MM.1S (cell line): ENCODE measurements at regions not wholly inside any gene's neighbourhood (a gene's known extent, or its start where the extent isn't known, plus 50 kb on each side); places are given as distances from the start of the nearest gene placed in this dataset.
A peak's percentile ranks its signal among the peaks of the same experiment; 100 is the strongest.

Experiments used
- DNase-seq: peaks from one replicate; pipeline ENCODE4 v3.0.0-alpha.2; 2015
- H2AFZ ChIP-seq: fragments of 300-600 bp; sonication (generic); 2 replicates; pipeline ENCODE4 v1.6.0; 2016; ENCODE audit warnings: antibody characterized with exemption, low read length
- H3F3A ChIP-seq: fragments of 300-600 bp; sonication (generic); 2 replicates; pipeline ENCODE4 v1.6.1; 2016; ENCODE audit warnings: mild to moderate bottlenecking, antibody characterized with exemption, low read length, moderate library complexity, mixed read lengths; ENCODE audit not compliant: insufficient read depth
- H3K27ac ChIP-seq: fragments of 300-600 bp; sonication (generic); 2 replicates; pipeline ENCODE4 v1.5.1; 2016; ENCODE audit warnings: mild to moderate bottlenecking, low read length
- H3K27me3 ChIP-seq: fragments of 300-600 bp; sonication (generic); replicated peaks from 2 replicates; pipeline ENCODE4 v1.6.0; 2016; ENCODE audit warnings: low read length; ENCODE audit not compliant: insufficient read depth
- H3K36me3 ChIP-seq: fragments of 300-600 bp; sonication (generic); replicated peaks from 2 replicates; pipeline ENCODE4 v1.6.1; 2016; ENCODE audit warnings: mild to moderate bottlenecking, low read length, mixed read lengths; ENCODE audit not compliant: insufficient read depth
- H3K4me1 ChIP-seq: fragments of 300-600 bp; sonication (generic); 2 replicates; pipeline ENCODE4 v1.6.1; 2016; ENCODE audit warnings: low read length, mixed read lengths
- H3K4me2 ChIP-seq: fragments of 300-600 bp; sonication (generic); 2 replicates; pipeline ENCODE4 v1.6.0; 2016; ENCODE audit warnings: low read depth, low read length
- H3K4me3 ChIP-seq: fragments of 300-600 bp; sonication (generic); 2 replicates; pipeline ENCODE4 v1.5.1; 2016; ENCODE audit warnings: low read length, mixed read lengths
- H3K79me2 ChIP-seq: fragments of 300-600 bp; sonication (generic); 2 replicates; pipeline ENCODE4 v1.6.1; 2016; ENCODE audit warnings: mixed run types, low read length, mixed read lengths
- H3K9ac ChIP-seq: fragments of 300-600 bp; sonication (generic); 2 replicates; pipeline ENCODE4 v1.6.1; 2016; ENCODE audit warnings: low read length, mixed read lengths
- H3K9me2 ChIP-seq: fragments of 300-600 bp; sonication (generic); replicated peaks from 2 replicates; pipeline ENCODE4 v1.6.1; 2016; ENCODE audit warnings: mild to moderate bottlenecking, low read length, mixed read lengths; ENCODE audit not compliant: insufficient read depth
- H3K9me3 ChIP-seq: fragments of 300-600 bp; sonication (generic); replicated peaks from 2 replicates; pipeline ENCODE4 v1.6.1; 2016; ENCODE audit warnings: mild to moderate bottlenecking, low read length, mixed read lengths; ENCODE audit not compliant: insufficient read depth
- H4K20me1 ChIP-seq: fragments of 300-600 bp; sonication (generic); 2 replicates; pipeline ENCODE4 v1.6.1; 2016; ENCODE audit warnings: mild to moderate bottlenecking, low read length, moderate library complexity, mixed read lengths; ENCODE audit not compliant: insufficient read depth
- EZH2 ChIP-seq: fragments of 300-600 bp; sonication (generic); optimal IDR thresholded peaks from 2 replicates; pipeline ENCODE3; 2017; ENCODE audit warnings: low read depth, mild to moderate bottlenecking, antibody characterized with exemption, low read length, mixed read lengths
- EZH2phosphoT487 ChIP-seq: fragments of 300-600 bp; sonication (generic); IDR thresholded peaks from 2 replicates; pipeline ENCODE4 v1.6.1; 2018; ENCODE audit warnings: antibody characterized with exemption, low read length
- TF ChIP-seq, protein P1 (sequence below): fragments of 300-600 bp; sonication (generic); IDR thresholded peaks from 2 replicates; pipeline ENCODE4 v1.5.1; 2016; ENCODE audit warnings: antibody characterized with exemption, low read length, mixed read lengths

DNA sequence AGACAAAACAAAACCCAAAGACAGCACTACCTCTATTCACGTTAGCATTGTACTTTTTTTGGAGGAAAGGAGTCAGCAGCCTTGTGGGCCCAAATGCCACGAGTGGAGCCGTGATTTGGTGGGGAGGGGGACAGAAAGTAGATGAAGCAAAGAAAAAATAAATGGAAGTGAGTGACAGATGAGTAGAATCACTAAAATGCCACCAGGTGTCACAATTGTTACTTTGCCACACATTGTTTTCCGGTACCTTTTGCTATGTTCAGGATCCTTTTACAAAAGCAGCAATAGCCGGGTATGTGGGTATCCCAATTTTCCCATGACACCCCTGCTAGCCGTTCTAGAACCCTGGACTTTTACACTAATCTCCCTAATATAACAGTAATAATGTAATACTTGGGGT is 85.0 kb upstream of the AK4 start:
- no peaks in the 10 kb centered on the region; the same call in 1 of the 2 replicates for H3K79me2 ChIP-seq
- H3K9me3 ChIP-seq: no peaks in the 10 kb centered on the region
- H4K20me1 ChIP-seq: no peaks in the 10 kb centered on the region
- no peak overlapping the region for H2AFZ ChIP-seq
- no peak overlapping the region for H3K4me3 ChIP-seq
- DNase-seq: no peak
- H3K27ac ChIP-seq: no peak overlapping the region
- no peaks in the 10 kb centered on the region for H3K4me1 ChIP-seq
- H3F3A ChIP-seq: 0 out of 2 replicates have a peak, but pooled peaks cover 2% of the 10 kb centered on the region
- no peak overlapping the region for H3K4me2 ChIP-seq
- H3K9ac ChIP-seq: no peak overlapping the region
- no peaks in the 10 kb centered on the region for H3K27me3 ChIP-seq
- no peak for TF ChIP-seq EZH2phosphoT487
- TF ChIP-seq, protein P1, sequence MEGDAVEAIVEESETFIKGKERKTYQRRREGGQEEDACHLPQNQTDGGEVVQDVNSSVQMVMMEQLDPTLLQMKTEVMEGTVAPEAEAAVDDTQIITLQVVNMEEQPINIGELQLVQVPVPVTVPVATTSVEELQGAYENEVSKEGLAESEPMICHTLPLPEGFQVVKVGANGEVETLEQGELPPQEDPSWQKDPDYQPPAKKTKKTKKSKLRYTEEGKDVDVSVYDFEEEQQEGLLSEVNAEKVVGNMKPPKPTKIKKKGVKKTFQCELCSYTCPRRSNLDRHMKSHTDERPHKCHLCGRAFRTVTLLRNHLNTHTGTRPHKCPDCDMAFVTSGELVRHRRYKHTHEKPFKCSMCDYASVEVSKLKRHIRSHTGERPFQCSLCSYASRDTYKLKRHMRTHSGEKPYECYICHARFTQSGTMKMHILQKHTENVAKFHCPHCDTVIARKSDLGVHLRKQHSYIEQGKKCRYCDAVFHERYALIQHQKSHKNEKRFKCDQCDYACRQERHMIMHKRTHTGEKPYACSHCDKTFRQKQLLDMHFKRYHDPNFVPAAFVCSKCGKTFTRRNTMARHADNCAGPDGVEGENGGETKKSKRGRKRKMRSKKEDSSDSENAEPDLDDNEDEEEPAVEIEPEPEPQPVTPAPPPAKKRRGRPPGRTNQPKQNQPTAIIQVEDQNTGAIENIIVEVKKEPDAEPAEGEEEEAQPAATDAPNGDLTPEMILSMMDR: peak; percentile 35
- no peaks in the 10 kb centered on the region for H3K9me2 ChIP-seq
- no peaks in the 10 kb centered on the region for H3K36me3 ChIP-seq

DNA sequence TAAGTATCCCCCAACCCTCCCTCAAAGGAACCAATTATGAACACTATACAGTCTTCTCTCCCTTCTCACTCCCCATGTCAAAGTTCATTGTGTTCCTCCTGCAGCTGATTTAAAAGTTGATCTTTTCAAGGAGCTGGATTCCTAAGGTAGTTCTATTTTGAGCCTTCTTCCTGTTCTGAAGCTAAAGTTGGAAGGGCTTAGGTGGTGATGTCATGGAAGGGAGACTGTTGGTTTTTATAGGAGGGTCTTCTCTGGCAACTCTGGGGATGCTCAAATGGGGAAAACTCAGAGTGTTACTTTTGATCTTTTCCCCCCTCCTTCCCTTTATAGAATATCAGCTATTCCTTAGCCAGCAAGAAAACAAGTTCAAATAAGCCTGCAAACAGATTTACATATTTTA is 83.0 kb upstream of the AK4 start:
- no peak overlapping the region for H3K4me3 ChIP-seq
- DNase-seq: no peak

DNA sequence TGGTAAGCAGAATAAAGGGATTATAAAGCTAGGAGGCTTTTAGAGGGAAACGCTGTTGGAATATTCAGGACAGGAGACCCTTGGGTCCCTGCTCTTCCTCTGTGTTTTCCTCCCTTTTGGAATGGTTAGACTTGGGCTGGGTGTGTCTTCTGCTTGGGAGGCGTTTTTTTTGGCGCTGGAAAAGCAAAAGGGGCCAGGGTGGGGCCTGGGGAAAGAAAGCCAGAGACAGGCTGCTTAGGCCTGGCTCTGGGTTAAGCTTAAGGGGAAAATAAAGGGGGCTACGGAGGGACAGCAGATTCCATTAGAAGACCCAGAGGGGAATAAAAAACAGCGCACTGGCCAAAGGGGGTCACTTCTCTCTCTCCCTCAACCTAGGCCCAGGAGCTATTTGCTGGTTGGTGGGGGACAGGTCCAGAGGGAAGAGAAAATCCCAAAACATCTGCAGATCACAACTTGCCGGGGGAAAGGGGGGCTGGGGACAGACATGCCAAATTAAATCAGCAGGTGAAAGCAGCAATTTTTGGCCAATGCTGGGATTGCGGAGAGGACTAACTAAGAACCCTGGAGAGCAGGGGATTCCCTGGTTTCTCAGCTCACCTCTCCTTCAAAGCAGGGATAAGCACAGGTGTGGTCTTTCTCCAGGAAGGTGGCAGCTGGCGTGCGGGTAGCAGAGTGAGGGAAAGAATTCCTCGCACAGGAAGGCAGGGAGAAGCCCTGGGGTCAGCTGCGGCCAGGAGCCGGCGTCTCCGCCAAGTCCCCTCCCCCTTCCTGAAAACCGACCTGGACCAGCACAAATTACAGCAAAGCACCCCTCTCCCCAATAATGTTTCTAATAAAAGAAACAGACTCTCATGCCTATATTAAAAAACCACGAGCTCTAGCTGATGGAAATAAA is 82.2 kb upstream of the AK4 start:
- no peaks in the 10 kb centered on the region for H3K9me3 ChIP-seq
- peak overlapping the region; percentile 66; the same call in 1 of the 2 replicates for H3K9ac ChIP-seq
- no peak for DNase-seq
- H2AFZ ChIP-seq: peak overlapping the region; percentile 94; the same call in 1 of the 2 replicates
- H3K79me2 ChIP-seq: no peaks in the 10 kb centered on the region; the same call in 1 of the 2 replicates
- peak overlapping the region; percentile 71 for H3K4me2 ChIP-seq
- H3F3A ChIP-seq: 0 out of 2 replicates have a peak, but pooled peaks cover 4% of the 10 kb centered on the region
- peak overlapping the region; percentile 83 for H3K4me3 ChIP-seq
- no peaks in the 10 kb centered on the region for H3K4me1 ChIP-seq
- no peaks in the 10 kb centered on the region for H4K20me1 ChIP-seq
- H3K27me3 ChIP-seq: no peaks in the 10 kb centered on the region
- no peaks in the 10 kb centered on the region for H3K9me2 ChIP-seq
- no peaks in the 10 kb centered on the region for H3K36me3 ChIP-seq
- H3K27ac ChIP-seq: no peak overlapping the region
- TF ChIP-seq, protein P1: no peak
- no peak for TF ChIP-seq EZH2phosphoT487
- TF ChIP-seq EZH2: no peak

More for the DNA sequence above, 83.0 kb upstream of the AK4 start:
- H3K9me2 ChIP-seq: no peaks in the 10 kb centered on the region
- H3K36me3 ChIP-seq: no peaks in the 10 kb centered on the region
- no peak overlapping the region for H3K27ac ChIP-seq
- TF ChIP-seq EZH2: no peak
- no peak for TF ChIP-seq EZH2phosphoT487
- TF ChIP-seq, protein P1: no peak
- no peaks in the 10 kb centered on the region for H3K4me1 ChIP-seq
- H3K27me3 ChIP-seq: no peaks in the 10 kb centered on the region
- no peak overlapping the region for H3K4me2 ChIP-seq
- 0 out of 2 replicates have a peak, but pooled peaks cover 4% of the 10 kb centered on the region for H3F3A ChIP-seq
- H3K9ac ChIP-seq: no peak overlapping the region
- H3K9me3 ChIP-seq: no peaks in the 10 kb centered on the region
- no peaks in the 10 kb centered on the region for H4K20me1 ChIP-seq
- no peaks in the 10 kb centered on the region; the same call in 1 of the 2 replicates for H3K79me2 ChIP-seq
- H2AFZ ChIP-seq: no peak overlapping the region
